H9 (cell line): ENCODE measurements at regions not wholly inside any gene's neighbourhood (a gene's known extent, or its start where the extent isn't known, plus 50 kb on each side); places are given as distances from the start of the nearest gene placed in this dataset.

Experiments
- DNase-seq: peaks from one replicate; pipeline ENCODE4 v3.0.0-alpha.2; 2017
- H2AFZ ChIP-seq: one replicate; pipeline ENCODE4 v1.6.1; 2013; ENCODE audit warnings: mild to moderate bottlenecking, low read length, control low read depth, moderate library complexity
- H2AK5ac ChIP-seq: 2 replicates; pipeline ENCODE4 v1.6.1; 2013; ENCODE audit warnings: low read length, control low read depth, mixed read lengths; ENCODE audit not compliant: insufficient read length
- H2BK120ac ChIP-seq: one replicate; pipeline ENCODE4 v1.6.1; 2013; ENCODE audit warnings: low read depth, mild to moderate bottlenecking, low read length, control low read depth, inconsistent platforms; ENCODE audit not compliant: poor library complexity, severe bottlenecking
- H2BK12ac ChIP-seq: 2 replicates; pipeline ENCODE4 v1.6.1; 2013; ENCODE audit warnings: low read length, control low read depth, mixed read lengths, low read depth; ENCODE audit not compliant: insufficient read length
- H2BK15ac ChIP-seq: 2 replicates; pipeline ENCODE4 v1.6.1; 2013; ENCODE audit warnings: low read depth, low read length, control low read depth
- H2BK20ac ChIP-seq: one replicate; pipeline ENCODE4 v1.6.1; 2013; ENCODE audit warnings: low read depth, mild to moderate bottlenecking, low read length, control low read depth, inconsistent platforms; ENCODE audit not compliant: poor library complexity, severe bottlenecking
- H2BK5ac ChIP-seq: 2 replicates; pipeline ENCODE4 v1.6.1; 2013; ENCODE audit warnings: low read length, control low read depth, mixed read lengths; ENCODE audit not compliant: insufficient read length
- H3K14ac ChIP-seq: 2 replicates; pipeline ENCODE4 v1.6.1; 2013; ENCODE audit warnings: low read length, control low read depth; ENCODE audit not compliant: insufficient read depth
- H3K18ac ChIP-seq: 2 replicates; pipeline ENCODE4 v1.6.1; 2013; ENCODE audit warnings: low read depth, mild to moderate bottlenecking, mixed read lengths, low read length, control low read depth; ENCODE audit not compliant: insufficient read length
- H3K23ac ChIP-seq: 2 replicates; pipeline ENCODE4 v1.6.1; 2013; ENCODE audit warnings: low read length, control low read depth, mixed read lengths, low read depth; ENCODE audit not compliant: insufficient read length
- H3K23me2 ChIP-seq: 2 replicates; pipeline ENCODE4 v1.6.1; 2013; ENCODE audit warnings: low read depth, mild to moderate bottlenecking, mixed read lengths, low read length, control low read depth; ENCODE audit not compliant: insufficient read length, poor library complexity, severe bottlenecking
- H3K27ac ChIP-seq: 2 replicates; pipeline ENCODE4 v1.5.1; 2013; ENCODE audit warnings: low read length, control low read depth, mixed read lengths, low read depth; ENCODE audit not compliant: insufficient read length
- H3K27me3 ChIP-seq: 2 replicates; pipeline ENCODE4 v1.6.1; 2013; ENCODE audit warnings: low read length, control low read depth, inconsistent platforms; ENCODE audit not compliant: insufficient read depth
- H3K4ac ChIP-seq: 2 replicates; pipeline ENCODE4 v1.6.1; 2013; ENCODE audit warnings: low read depth, mild to moderate bottlenecking, control low read depth, inconsistent platforms, low read length, moderate library complexity
- H3K4me1 ChIP-seq: 2 replicates; pipeline ENCODE4 v1.6.1; 2013; ENCODE audit warnings: low read length, control low read depth, inconsistent platforms; ENCODE audit not compliant: insufficient read depth
- H3K4me2 ChIP-seq: 2 replicates; pipeline ENCODE4 v1.6.1; 2013; ENCODE audit warnings: low read length, control low read depth, mixed read lengths; ENCODE audit not compliant: insufficient read length, insufficient read depth
- H3K56ac ChIP-seq: 2 replicates; pipeline ENCODE4 v1.6.1; 2013; ENCODE audit warnings: low read depth, mild to moderate bottlenecking, mixed read lengths, low read length, control low read depth; ENCODE audit not compliant: insufficient read length
- H3K79me1 ChIP-seq: 2 replicates; pipeline ENCODE4 v1.6.1; 2013; ENCODE audit warnings: low read depth, mild to moderate bottlenecking, moderate library complexity, low read length, control low read depth, inconsistent platforms; ENCODE audit not compliant: insufficient read depth, poor library complexity, severe bottlenecking
- H3K79me2 ChIP-seq: 2 replicates; pipeline ENCODE4 v1.6.1; 2013; ENCODE audit warnings: low read length, control low read depth, inconsistent platforms; ENCODE audit not compliant: insufficient read depth
- H3K9ac ChIP-seq: 2 replicates; pipeline ENCODE4 v1.6.1; 2013; ENCODE audit warnings: low read length, control low read depth, mixed read lengths; ENCODE audit not compliant: insufficient read length; ENCODE audit errors: extremely low read depth
- H3K9me3 ChIP-seq: one replicate; pipeline ENCODE4 v1.6.1; 2013; ENCODE audit warnings: low read depth, low read length, inconsistent platforms; ENCODE audit not compliant: control insufficient read depth
- H3T11ph ChIP-seq: one replicate; pipeline ENCODE4 v1.6.1; 2013; ENCODE audit warnings: mild to moderate bottlenecking, low read length, control low read depth, inconsistent platforms
- H4K20me1 ChIP-seq: one replicate; pipeline ENCODE4 v1.6.1; 2013; ENCODE audit not compliant: control insufficient read depth, insufficient read length, insufficient read depth
- H4K5ac ChIP-seq: 2 replicates; pipeline ENCODE4 v1.6.1; 2013; ENCODE audit warnings: low read depth, mild to moderate bottlenecking, mixed read lengths, low read length, control low read depth; ENCODE audit not compliant: insufficient read length
- H4K8ac ChIP-seq: replicated peaks from 2 replicates; pipeline ENCODE4 v1.6.1; 2013; ENCODE audit warnings: low read length, control low read depth, mixed read lengths, low read depth; ENCODE audit not compliant: insufficient read length
- H4K91ac ChIP-seq: 2 replicates; pipeline ENCODE4 v1.6.1; 2013; ENCODE audit warnings: low read depth, mild to moderate bottlenecking, moderate library complexity, mixed read lengths, low read length, control low read depth; ENCODE audit not compliant: insufficient read length
- H3K27ac Mint-ChIP-seq, 3 experiments: 2 replicates in 2 of 3; 3 replicates in 1 of 3; pipeline ENCODE4 v1.8.0; 2020 to 2021; ENCODE audit warnings: mixed read lengths in 3 of 3, mild to moderate bottlenecking in 1 of 3, moderate library complexity in 1 of 3
- H3K27me3 Mint-ChIP-seq: 2 replicates; pipeline ENCODE4 v1.8.0; 2021; ENCODE audit warnings: low read depth, mild to moderate bottlenecking, moderate library complexity, mixed read lengths
- H3K36me3 Mint-ChIP-seq, 3 experiments: 2 replicates in 2 of 3; 3 replicates in 1 of 3; pipeline ENCODE4 v1.8.0; 2020 to 2021; ENCODE audit warnings: low read depth in 3 of 3, mixed read lengths in 3 of 3; ENCODE audit not compliant: insufficient read depth in 1 of 3
- H3K4me1 Mint-ChIP-seq, 2 experiments: 2 replicates each; pipeline ENCODE4 v1.8.0; 2020; ENCODE audit warnings: mixed read lengths in 2 of 2
- H3K4me3 Mint-ChIP-seq, 2 experiments: 2 replicates in 1 of 2; 3 replicates in 1 of 2; pipeline ENCODE4 v1.8.0; 2020 to 2021; ENCODE audit warnings: mild to moderate bottlenecking in 2 of 2, mixed read lengths in 2 of 2, moderate library complexity in 1 of 2
- H3K9me3 Mint-ChIP-seq, 2 experiments: 2 replicates in 1 of 2; 3 replicates in 1 of 2; pipeline ENCODE4 v1.8.0; 2020; ENCODE audit warnings: mild to moderate bottlenecking in 2 of 2, mixed read lengths in 2 of 2, moderate library complexity in 1 of 2
- CTCF ChIP-seq: fragments of 200-600 bp; sonication (generic); conservative IDR thresholded peaks from 3 replicates; pipeline ENCODE4 v1.8.0; 2021; ENCODE audit warnings: antibody characterized with exemption, mild to moderate bottlenecking
- WGBS: extraction: QIAGEN DNeasy Blood & Tissue Kit; methylation state at CpG from one replicate; pipeline ENCODE4 v1.1.7; 2013; ENCODE audit warnings: missing lambda C conversion rate, low lambda C conversion rate, mixed read lengths; ENCODE audit not compliant: insufficient read length; ENCODE audit errors: extremely low coverage; 5-methylcytosine and 5-hydroxymethylcytosine counted together

GRCh38 chr3:23735062-23735461 lies 70.7 kb upstream of the UBE2E1 start:
- Histone ChIP-seq H3K14ac (no peak overlapping the region), H3K4ac (no peak overlapping the region), H4K20me1 (no peaks in the 10 kb centered on the region), H3K9me3 (no peaks in the 10 kb centered on the region), H4K8ac (no peak overlapping the region), H2BK15ac (no peak overlapping the region), H3K27me3 (no peaks in the 10 kb centered on the region), H2BK12ac (no peak overlapping the region), H2AFZ (no peak overlapping the region), H3K23ac (no peak overlapping the region), H3K79me2 (no peaks in the 10 kb centered on the region), H4K5ac (no peak overlapping the region), H3K4me1 (peaks cover 7% of the 10 kb centered on the region; the same call in 1 of the 2 replicates), H3K23me2 (no peaks in the 10 kb centered on the region), H3K18ac (no peak overlapping the region), H3K56ac (no peak overlapping the region), H2BK5ac (no peak overlapping the region), H2BK20ac (no peak overlapping the region), H4K91ac (no peak overlapping the region), H3K4me2 (no peak overlapping the region), H2AK5ac (no peak overlapping the region), H3K27ac (no peak overlapping the region), H3K79me1 (no peaks in the 10 kb centered on the region), H3K9ac (no peak overlapping the region), H3T11ph (no peak overlapping the region), H2BK120ac (no peak overlapping the region)
- Mint-ChIP-seq H3K36me3 (no peaks in the 10 kb centered on the region; a peak in 1 of 7 replicates), H3K27me3 (no peaks in the 10 kb centered on the region), H3K4me1 (peaks cover 35 to 46% of the 10 kb centered on the region in 2 experiments), H3K27ac (peak overlapping the region in 1 of 3 experiments; percentile 12; a peak in 1 of 7 replicates), H3K4me3 (no peak overlapping the region), H3K9me3 (no peaks in the 10 kb centered on the region; a peak in 2 of 5 replicates)
- no peak for TF ChIP-seq CTCF
- no peak for DNase-seq
- WGBS = no CpG with 5 or more reads among the region's 3 CpGs
